ENCODE measurements at regions not wholly inside any gene's neighbourhood (a gene's known extent, or its start where the extent isn't known, plus 50 kb on each side); places are given as distances from the start of the nearest gene placed in this dataset.
"Not testable (repeated sequence)": the region's sequence is repeated elsewhere in the genome, so short reads cannot be mapped to it uniquely, and the experiment has no call there.

DNA sequence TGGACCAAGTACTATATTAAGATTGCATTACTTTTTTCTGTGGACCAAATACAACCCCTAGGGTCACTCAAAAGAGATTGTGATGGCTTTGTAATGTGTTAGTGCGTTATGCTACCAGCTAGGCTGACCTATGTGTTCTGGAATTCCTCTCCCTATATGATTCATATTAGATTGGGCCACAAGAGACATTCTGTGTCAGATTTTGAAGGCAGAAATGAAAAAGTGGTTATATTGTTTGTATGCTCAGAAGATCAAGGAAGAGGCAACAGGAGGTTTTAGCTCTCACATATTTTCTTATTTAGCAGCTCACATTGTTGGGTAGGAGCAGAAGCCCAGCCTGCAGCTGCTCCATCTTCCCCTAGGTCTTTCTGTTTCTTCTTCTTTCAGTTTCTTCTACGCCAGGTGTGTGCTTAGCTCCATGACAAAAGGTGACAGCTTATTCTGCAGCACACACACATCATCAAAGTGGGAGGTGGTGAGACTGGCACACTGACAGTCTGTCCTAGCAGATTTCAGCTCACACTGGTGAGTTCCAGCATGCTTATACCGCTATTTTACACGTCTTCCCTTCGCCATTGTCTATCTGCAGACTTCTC, 156.8 kb upstream of the UBE2E3 start:
- no peak overlapping the region for H3K27ac ChIP-seq
- DNase-seq: no peak
- H3K4me3 ChIP-seq: no peak overlapping the region
- 85 to 91% (median 87%) methylated on average over 5 of the region's 5 CpGs for WGBS, 3 donors
- TF ChIP-seq CTCF (IDR thresholded peaks at IDR 0.05) (no peak), EP300 (IDR thresholded peaks at IDR 0.05) (no peak), POLR2A (IDR thresholded peaks at IDR 0.05) (no peak)
- no peaks in the 10 kb centered on the region for H3K36me3 ChIP-seq
- no peaks in the 10 kb centered on the region for H3K9me3 ChIP-seq
- intact Hi-C loops (cut with DNase I): no loop called here
- no peaks in the 10 kb centered on the region for H3K27me3 ChIP-seq
- no peaks in the 10 kb centered on the region for H3K4me1 ChIP-seq (ENCODE audit: insufficient read depth)

- DNase-seq: no peak
- Histone ChIP-seq H3K36me3 (no peaks in the 10 kb centered on the region), H3K9me3 (no peaks in the 10 kb centered on the region), H3K27ac (no peak overlapping the region), H3K4me3 (no peak overlapping the region), H3K27me3 (no peaks in the 10 kb centered on the region), H3K4me1 (ENCODE audit: insufficient read depth) (no peaks in the 10 kb centered on the region)
- TF ChIP-seq POLR2A (IDR thresholded peaks at IDR 0.05): no peak
- TF ChIP-seq EP300 (IDR thresholded peaks at IDR 0.05): no peak
- TF ChIP-seq CTCF (IDR thresholded peaks at IDR 0.05): no peak
- intact Hi-C loops (cut with DNase I): no loop called here
- WGBS, 3 donors: 17 to 31% (median 23%) methylated on average over 2 of the region's 2 CpGs
These were observed 161.3 kb upstream of the UBE2E3 start for GRCh38 chr2:180819106-180819505.

- 94 to 98% (median 95%) methylated on average over 11 of the region's 11 CpGs for WGBS, 3 donors
These were observed 161.7 kb upstream of the UBE2E3 start for GRCh38 chr2:180818700-180819099.

DNA sequence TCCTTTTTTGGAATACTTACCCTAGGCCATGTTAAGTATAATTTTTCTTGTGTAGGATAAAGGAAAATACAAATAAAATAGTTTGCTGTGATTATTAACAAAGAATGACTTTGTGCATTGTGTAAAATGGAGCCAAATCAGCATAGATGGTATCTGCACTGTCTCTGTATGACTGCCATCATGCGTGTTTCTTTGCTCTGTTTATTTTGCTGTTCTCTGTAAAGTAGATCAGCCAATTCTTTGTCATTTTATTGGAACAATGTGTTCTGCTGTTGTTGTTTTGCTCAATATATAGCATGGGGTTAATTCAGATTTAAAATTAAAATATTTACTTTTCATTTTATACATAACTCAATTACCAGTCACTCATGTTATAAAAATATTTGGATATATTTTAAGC, 181.3 kb upstream of the UBE2E3 start:
- no peak for DNase-seq
- no peaks in the 10 kb centered on the region for H3K36me3 ChIP-seq
- no peaks in the 10 kb centered on the region for H3K27me3 ChIP-seq
- 77 to 88% (median 87%) methylated on average over 1 of the region's 1 CpG for WGBS, 3 donors
- no peak overlapping the region for H3K4me3 ChIP-seq
- TF ChIP-seq CTCF (IDR thresholded peaks at IDR 0.05) (no peak), EP300 (IDR thresholded peaks at IDR 0.05) (no peak), POLR2A (IDR thresholded peaks at IDR 0.05) (no peak)
- H3K4me1 ChIP-seq (ENCODE audit: insufficient read depth): no peaks in the 10 kb centered on the region
- no peaks in the 10 kb centered on the region for H3K9me3 ChIP-seq
- no peak overlapping the region for H3K27ac ChIP-seq
- intact Hi-C loops (cut with DNase I): no loop called here

More at GRCh38 chr2:180818700-180819099, 161.7 kb upstream of the UBE2E3 start:
- H3K4me3 ChIP-seq; intact Hi-C loops (cut with DNase I); H3K27me3 ChIP-seq; H3K27ac ChIP-seq; H3K36me3 ChIP-seq; DNase-seq; H3K4me1 ChIP-seq (ENCODE audit: insufficient read depth); H3K9me3 ChIP-seq: not testable (repeated sequence)

DNA sequence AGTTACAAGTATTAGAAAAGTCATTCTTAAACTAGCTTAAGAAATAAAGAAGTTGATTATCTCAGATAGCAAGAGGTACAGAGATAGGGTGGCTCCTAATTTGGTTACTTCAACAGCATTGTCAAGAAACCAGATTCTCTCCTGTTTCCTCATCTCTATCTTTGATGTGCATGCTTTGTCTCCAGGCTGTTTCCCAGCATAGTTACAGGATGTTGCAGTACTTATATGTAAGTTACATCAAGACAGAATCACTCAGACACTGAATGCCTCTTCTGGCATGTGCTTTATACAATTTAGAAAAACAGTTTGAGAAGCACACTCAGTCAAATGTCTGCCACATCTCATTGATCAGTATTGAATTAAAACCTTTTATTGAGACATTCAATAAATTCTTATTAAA, 189.5 kb upstream of the UBE2E3 start:
- H3K27ac ChIP-seq: no peak overlapping the region
- TF ChIP-seq EP300 (IDR thresholded peaks at IDR 0.05) (no peak), CTCF (IDR thresholded peaks at IDR 0.05) (no peak), POLR2A (IDR thresholded peaks at IDR 0.05) (no peak)

More for the DNA sequence above, 189.5 kb upstream of the UBE2E3 start:
- H3K4me1 ChIP-seq (ENCODE audit: insufficient read depth): no peaks in the 10 kb centered on the region
- H3K27me3 ChIP-seq: no peaks in the 10 kb centered on the region
- no peaks in the 10 kb centered on the region for H3K36me3 ChIP-seq
- intact Hi-C loops (cut with DNase I): no loop called here
- no peak overlapping the region for H3K4me3 ChIP-seq
- no peaks in the 10 kb centered on the region for H3K9me3 ChIP-seq
- no peak for DNase-seq
